ENCODE measurements at regions not wholly inside any gene's neighbourhood (a gene's known extent, or its start where the extent isn't known, plus 50 kb on each side); places are given as distances from the start of the nearest gene placed in this dataset.
"Not testable (repeated sequence)": the region's sequence is repeated elsewhere in the genome, so short reads cannot be mapped to it uniquely, and the experiment has no call there.

GRCh38 chr10:35896001-35896400 lies 253.9 kb upstream of the FZD8 start:
- DNase-seq (ENCODE audit: low spot score) = no peak

- no peak for DNase-seq (ENCODE audit: low spot score)
These were observed 253.2 kb upstream of the FZD8 start for GRCh38 chr10:35895331-35895730.

GRCh38 chr10:35892526-35892925 lies 250.4 kb upstream of the FZD8 start:
- no peak for DNase-seq (ENCODE audit: low spot score)

GRCh38 chr10:35890676-35891495 lies 248.8 kb upstream of the FZD8 start:
- no peak for DNase-seq (ENCODE audit: low spot score)

- DNase-seq (ENCODE audit: low spot score) = no peak
These were observed 248.0 kb upstream of the FZD8 start for GRCh38 chr10:35889971-35890675.

- DNase-seq (ENCODE audit: low spot score) = no peak
These were observed 247.1 kb upstream of the FZD8 start for GRCh38 chr10:35889226-35889625.

GRCh38 chr10:35888400-35888799 lies 246.3 kb upstream of the FZD8 start:
- no peak for DNase-seq (ENCODE audit: low spot score)

- no peak for DNase-seq (ENCODE audit: low spot score)
These were observed 245.6 kb upstream of the FZD8 start for GRCh38 chr10:35887685-35888084.

- DNase-seq (ENCODE audit: low spot score) = no peak
These were observed 243.0 kb upstream of the FZD8 start for GRCh38 chr10:35885076-35885475.

GRCh38 chr10:35884657-35885071 lies 242.6 kb upstream of the FZD8 start:
- DNase-seq (ENCODE audit: low spot score) = no peak

- no peak for DNase-seq (ENCODE audit: low spot score)
These were observed 240.5 kb upstream of the FZD8 start for GRCh38 chr10:35882422-35883150.

GRCh38 chr10:35881320-35881719 lies 239.2 kb upstream of the FZD8 start:
- no peak for DNase-seq (ENCODE audit: low spot score)

GRCh38 chr10:35876248-35876647 lies 234.2 kb upstream of the FZD8 start:
- no peak for DNase-seq (ENCODE audit: low spot score)

GRCh38 chr10:35875016-35875676 lies 233.1 kb upstream of the FZD8 start:
- DNase-seq (ENCODE audit: low spot score) = no peak

GRCh38 chr10:35874311-35875015 lies 232.4 kb upstream of the FZD8 start:
- DNase-seq (ENCODE audit: low spot score) = no peak

GRCh38 chr10:35872671-35873070 lies 230.6 kb upstream of the FZD8 start:
- DNase-seq (ENCODE audit: low spot score) = no peak

- no peak for DNase-seq (ENCODE audit: low spot score)
These were observed 228.7 kb upstream of the FZD8 start for GRCh38 chr10:35870665-35871310.

GRCh38 chr10:35858676-35859283 lies 216.7 kb upstream of the FZD8 start:
- DNase-seq (ENCODE audit: low spot score) = not testable (repeated sequence)

GRCh38 chr10:35857860-35858259 lies 215.8 kb upstream of the FZD8 start:
- no peak for DNase-seq (ENCODE audit: low spot score)

- DNase-seq (ENCODE audit: low spot score) = no peak
These were observed 213.3 kb upstream of the FZD8 start for GRCh38 chr10:35855155-35855947.

Measured in ecto neural progenitor cell (in vitro differentiated cells).